ENCODE measurements at regions not wholly inside any gene's neighbourhood (a gene's known extent, or its start where the extent isn't known, plus 50 kb on each side); places are given as distances from the start of the nearest gene placed in this dataset.

DNA sequence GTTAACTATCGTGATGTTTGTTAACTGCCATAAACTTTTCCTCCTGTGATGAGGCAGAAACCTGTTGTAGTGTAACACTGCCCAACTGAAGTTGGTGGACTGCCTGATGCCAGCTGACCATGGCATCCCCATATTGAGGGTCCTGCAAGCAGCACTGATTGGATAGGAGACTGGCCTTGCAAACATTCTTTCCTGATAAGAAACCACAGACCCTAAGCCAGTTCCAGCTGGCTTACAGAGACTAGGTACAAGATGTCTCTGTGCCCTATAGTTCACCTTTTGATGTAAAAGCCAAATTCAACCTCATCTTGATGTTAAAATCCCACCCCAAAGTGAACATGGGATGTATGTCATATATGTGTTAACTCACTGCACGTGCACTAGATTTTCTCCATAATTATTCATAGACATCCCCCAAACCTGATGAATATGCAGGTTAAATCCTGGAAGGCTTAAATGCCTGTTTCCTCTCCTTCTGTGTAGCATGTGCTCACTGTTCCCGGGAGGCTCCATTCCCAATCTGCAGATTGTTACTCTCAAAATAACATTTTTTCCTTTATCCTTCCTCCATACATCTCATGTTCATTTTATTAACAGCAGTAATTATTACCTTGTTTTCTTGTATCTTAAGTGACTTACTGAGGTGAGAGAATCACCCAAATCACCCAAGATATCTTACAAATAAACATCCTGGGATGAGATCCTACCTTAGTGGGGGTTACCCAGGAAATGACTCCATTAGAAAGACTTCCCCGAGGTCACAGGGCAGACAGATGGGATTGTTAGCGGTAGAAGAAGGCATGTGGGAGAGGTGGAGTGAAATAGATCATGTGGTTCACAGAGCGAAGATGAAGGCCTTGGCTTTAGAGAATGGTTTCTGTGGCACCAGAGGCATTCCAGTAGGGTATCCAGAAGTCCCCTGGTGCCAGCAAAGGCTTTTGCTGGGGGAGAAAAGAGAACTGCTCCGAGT, 566.7 kb downstream of the CCDC171 start:
- Mint-ChIP-seq H3K4me1 (peaks cover 13% of the 10 kb centered on the region), H3K36me3 (ENCODE audit: low read depth) (no peaks in the 10 kb centered on the region), H3K4me3 (no peak overlapping the region), H3K27me3 (ENCODE audit: insufficient read depth) (no peaks in the 10 kb centered on the region), H3K27ac (no peak overlapping the region), H3K9me3 (no peaks in the 10 kb centered on the region)
- 90 to 92% methylated on average over 5 to 7 of the region's 7 CpGs for WGBS, 2 experiments (ENCODE audit: insufficient coverage in 1 of 2, insufficient read length in 1 of 2)
- Histone ChIP-seq H3K9me3 (ENCODE audit: control insufficient read depth, low read length) (no peaks in the 10 kb centered on the region), H3K36me3 (ENCODE audit: control insufficient read depth, insufficient read depth, low read length) (no peaks in the 10 kb centered on the region), H3K4me3 (ENCODE audit: low read length) (no peak overlapping the region), H3K27ac (ENCODE audit: low read depth, low read length) (no peak overlapping the region), H3K27me3 (ENCODE audit: control insufficient read depth, insufficient read depth, low read length, poor library complexity, severe bottlenecking) (no peaks in the 10 kb centered on the region), H3K4me1 (ENCODE audit: control insufficient read depth, insufficient read depth, low read length) (no peaks in the 10 kb centered on the region), H3K9ac (ENCODE audit: extremely low read depth, low read length, poor library complexity, severe bottlenecking) (no peak overlapping the region)
- TF ChIP-seq, protein P1, sequence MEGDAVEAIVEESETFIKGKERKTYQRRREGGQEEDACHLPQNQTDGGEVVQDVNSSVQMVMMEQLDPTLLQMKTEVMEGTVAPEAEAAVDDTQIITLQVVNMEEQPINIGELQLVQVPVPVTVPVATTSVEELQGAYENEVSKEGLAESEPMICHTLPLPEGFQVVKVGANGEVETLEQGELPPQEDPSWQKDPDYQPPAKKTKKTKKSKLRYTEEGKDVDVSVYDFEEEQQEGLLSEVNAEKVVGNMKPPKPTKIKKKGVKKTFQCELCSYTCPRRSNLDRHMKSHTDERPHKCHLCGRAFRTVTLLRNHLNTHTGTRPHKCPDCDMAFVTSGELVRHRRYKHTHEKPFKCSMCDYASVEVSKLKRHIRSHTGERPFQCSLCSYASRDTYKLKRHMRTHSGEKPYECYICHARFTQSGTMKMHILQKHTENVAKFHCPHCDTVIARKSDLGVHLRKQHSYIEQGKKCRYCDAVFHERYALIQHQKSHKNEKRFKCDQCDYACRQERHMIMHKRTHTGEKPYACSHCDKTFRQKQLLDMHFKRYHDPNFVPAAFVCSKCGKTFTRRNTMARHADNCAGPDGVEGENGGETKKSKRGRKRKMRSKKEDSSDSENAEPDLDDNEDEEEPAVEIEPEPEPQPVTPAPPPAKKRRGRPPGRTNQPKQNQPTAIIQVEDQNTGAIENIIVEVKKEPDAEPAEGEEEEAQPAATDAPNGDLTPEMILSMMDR (conservative IDR thresholded peaks at IDR 0.05): no peak
- DNase-seq: no peak

DNA sequence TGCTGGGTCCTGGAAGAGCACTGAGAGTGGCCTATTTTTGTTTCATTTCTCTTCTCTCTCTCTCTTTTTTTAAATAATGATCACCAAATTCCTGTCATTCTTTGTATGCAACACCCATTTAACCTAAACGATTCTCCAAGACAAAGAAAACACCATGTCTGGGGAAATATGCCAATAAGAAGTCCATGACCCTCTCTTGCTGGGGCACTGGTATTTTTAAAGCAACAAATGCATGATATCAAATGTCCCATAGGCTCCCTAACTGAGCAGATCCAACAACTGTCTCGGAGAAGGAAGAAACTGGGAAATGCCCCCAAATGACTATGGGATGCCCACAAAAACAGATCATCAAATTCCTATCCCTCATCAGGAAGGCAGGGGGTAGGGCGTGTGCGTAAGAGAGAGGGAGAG, 567.4 kb downstream of the CCDC171 start:
- Histone ChIP-seq H3K4me3 (ENCODE audit: low read length) (no peak overlapping the region), H3K9ac (ENCODE audit: extremely low read depth, low read length, poor library complexity, severe bottlenecking) (no peak overlapping the region), H3K27me3 (ENCODE audit: control insufficient read depth, insufficient read depth, low read length, poor library complexity, severe bottlenecking) (no peaks in the 10 kb centered on the region), H3K36me3 (ENCODE audit: control insufficient read depth, insufficient read depth, low read length) (no peaks in the 10 kb centered on the region), H3K27ac (ENCODE audit: low read depth, low read length) (no peak overlapping the region), H3K4me1 (ENCODE audit: control insufficient read depth, insufficient read depth, low read length) (no peaks in the 10 kb centered on the region), H3K9me3 (ENCODE audit: control insufficient read depth, low read length) (no peaks in the 10 kb centered on the region)
- WGBS, 2 experiments (ENCODE audit: insufficient coverage in 1 of 2, insufficient read length in 1 of 2): 40 to 87% methylated on average over 1 to 4 of the region's 4 CpGs
- peaks cover 13% of the 10 kb centered on the region for H3K4me1 Mint-ChIP-seq
- H3K36me3 Mint-ChIP-seq (ENCODE audit: low read depth): no peaks in the 10 kb centered on the region
- no peak overlapping the region for H3K27ac Mint-ChIP-seq
- H3K27me3 Mint-ChIP-seq (ENCODE audit: insufficient read depth): no peaks in the 10 kb centered on the region
- H3K9me3 Mint-ChIP-seq: no peaks in the 10 kb centered on the region
- TF ChIP-seq, protein P1 (conservative IDR thresholded peaks at IDR 0.05): no peak
- no peak overlapping the region for H3K4me3 Mint-ChIP-seq
- DNase-seq: no peak

DNA sequence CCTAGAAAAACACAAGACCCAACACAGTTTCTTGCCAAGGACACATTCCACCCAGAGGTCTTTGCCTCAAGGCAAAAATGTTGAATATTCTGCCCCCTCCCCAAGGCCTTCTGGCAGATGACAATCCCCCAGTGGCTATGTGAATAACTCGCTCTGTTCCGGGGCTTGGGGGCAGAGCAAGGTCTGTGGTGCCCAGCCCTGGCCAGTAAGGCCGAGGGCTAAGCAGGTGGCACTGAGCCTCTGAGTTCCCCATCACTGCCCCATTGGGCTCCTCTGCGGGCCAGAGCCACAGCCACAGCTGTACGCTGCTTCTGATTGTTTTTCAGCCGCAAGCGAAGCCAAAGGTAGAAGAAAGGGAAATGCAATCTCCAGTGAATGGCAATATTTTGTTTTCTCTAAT, 567.9 kb downstream of the CCDC171 start:
- no peaks in the 10 kb centered on the region for H3K27me3 Mint-ChIP-seq (ENCODE audit: insufficient read depth)
- no peaks in the 10 kb centered on the region for H3K36me3 ChIP-seq (ENCODE audit: control insufficient read depth, insufficient read depth, low read length)
- no peaks in the 10 kb centered on the region for H3K36me3 Mint-ChIP-seq (ENCODE audit: low read depth)
- no peak overlapping the region for H3K4me3 Mint-ChIP-seq
- DNase-seq: no peak
- no peaks in the 10 kb centered on the region for H3K27me3 ChIP-seq (ENCODE audit: control insufficient read depth, insufficient read depth, low read length, poor library complexity, severe bottlenecking)
- no peaks in the 10 kb centered on the region for H3K9me3 Mint-ChIP-seq
- H3K4me1 ChIP-seq (ENCODE audit: control insufficient read depth, insufficient read depth, low read length): no peaks in the 10 kb centered on the region
- TF ChIP-seq, protein P1 (conservative IDR thresholded peaks at IDR 0.05): no peak
- no peaks in the 10 kb centered on the region for H3K9me3 ChIP-seq (ENCODE audit: control insufficient read depth, low read length)
- peaks cover 13% of the 10 kb centered on the region for H3K4me1 Mint-ChIP-seq
- H3K27ac ChIP-seq (ENCODE audit: low read depth, low read length): no peak overlapping the region
- H3K9ac ChIP-seq (ENCODE audit: extremely low read depth, low read length, poor library complexity, severe bottlenecking): no peak overlapping the region
- no peak overlapping the region for H3K27ac Mint-ChIP-seq
- no peak overlapping the region for H3K4me3 ChIP-seq (ENCODE audit: low read length)
- 91 to 99% methylated on average over 7 of the region's 7 CpGs for WGBS, 2 experiments (ENCODE audit: insufficient coverage in 1 of 2, insufficient read length in 1 of 2)
